M059J (cell line): ENCODE measurements at regions not wholly inside any gene's neighbourhood (a gene's known extent, or its start where the extent isn't known, plus 50 kb on each side); places are given as distances from the start of the nearest gene placed in this dataset.

Source experiments
- DNase-seq: peaks from one replicate; pipeline ENCODE4 v3.0.0-alpha.2; 2012; ENCODE audit warnings: low read depth

DNA sequence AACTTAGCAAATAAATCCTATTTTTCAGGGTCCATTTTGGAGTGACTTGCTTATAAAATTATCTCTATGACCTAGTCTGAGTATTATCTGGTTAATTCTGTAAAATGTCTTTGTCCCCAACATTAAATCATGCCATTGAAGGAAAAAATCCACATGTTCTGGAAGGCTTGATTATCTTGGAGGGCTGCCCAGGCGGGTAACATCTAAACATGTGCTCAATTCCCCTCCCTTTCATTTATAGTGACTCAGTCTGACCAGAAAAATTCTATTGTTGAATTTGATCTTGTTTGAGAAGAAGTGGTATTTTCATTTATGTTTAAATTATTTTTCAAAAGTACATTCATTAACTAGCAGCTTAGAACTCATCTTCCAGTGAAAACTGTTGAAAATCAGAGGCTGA is 55.4 kb upstream of the SLC10A7 start:
- peak; percentile 14 for DNase-seq

DNA sequence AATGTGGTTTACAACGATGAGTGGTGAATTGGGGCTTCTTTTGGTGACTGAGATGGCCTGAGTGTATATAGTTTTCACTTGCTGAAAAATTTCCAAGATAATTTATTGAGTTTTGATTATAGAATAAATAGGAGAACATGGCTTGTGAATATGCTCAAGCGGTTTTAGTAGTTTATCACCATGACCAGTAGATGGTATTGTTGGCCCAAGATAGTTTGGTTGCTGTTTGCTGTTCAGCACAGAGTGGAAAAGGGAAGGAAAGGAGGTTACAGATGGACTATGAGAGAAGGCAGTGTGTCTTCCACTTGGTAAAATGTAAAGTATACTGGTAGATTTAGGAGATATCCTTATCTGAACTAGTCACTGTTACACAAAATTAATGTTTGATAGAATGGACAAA is 55.8 kb upstream of the POU4F2 start:
- no peak for DNase-seq

DNA sequence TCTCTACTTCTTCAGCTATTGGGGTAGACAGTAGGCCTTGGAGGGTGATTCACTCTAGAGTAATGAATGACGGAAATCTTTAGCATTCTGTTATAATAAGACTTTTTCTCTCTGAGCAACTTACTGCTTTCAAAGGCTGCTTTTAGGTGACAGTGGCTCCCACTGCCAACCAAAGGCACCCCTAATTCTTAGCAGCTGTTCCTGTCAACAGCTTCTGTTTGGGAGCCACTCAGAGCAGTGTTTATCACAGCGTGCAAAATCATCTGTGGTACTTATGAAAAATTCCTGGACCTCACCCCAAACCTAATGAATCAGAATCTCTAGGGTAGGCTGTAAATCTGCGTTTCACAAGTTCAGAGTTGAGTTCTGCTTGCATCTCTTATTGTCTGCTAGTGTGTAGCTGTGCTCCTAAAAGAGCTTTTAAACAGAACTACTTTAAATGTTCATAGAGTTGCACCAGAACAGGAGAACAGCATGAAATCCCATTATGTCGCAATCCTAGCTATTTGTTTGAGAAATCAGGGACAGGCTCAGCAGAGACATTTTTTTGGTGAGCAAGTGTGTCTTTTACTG is 52.8 kb upstream of the POU4F2 start:
- DNase-seq, result peak; percentile 31
